Cardiac fibroblast (primary cell): ENCODE measurements at regions not wholly inside any gene's neighbourhood (a gene's known extent, or its start where the extent isn't known, plus 50 kb on each side); places are given as distances from the start of the nearest gene placed in this dataset.
A peak's percentile ranks its signal among the peaks of the same experiment; 100 is the strongest.

ENCODE experiments used
- DNase-seq, 2 donors: peaks; one replicate each; pipeline versions ENCODE4 v3.0.0 to v3.0.0-alpha.2; 2010; ENCODE audit warnings: low read depth in 2 of 2
- H3K4me3 ChIP-seq, 2 donors: replicated peaks in 1 of 2; 1 replicate in 1 of 2; 2 replicates in 1 of 2; pipeline ENCODE4 v1.5.1; 2011; ENCODE audit warnings: low read depth in 2 of 2, low read length in 2 of 2, mild to moderate bottlenecking in 2 of 2, moderate library complexity in 1 of 2
- CTCF ChIP-seq: IDR thresholded peaks from one replicate; pipeline ENCODE4 v1.5.1; 2011; ENCODE audit warnings: low read depth, mild to moderate bottlenecking, low read length, inconsistent platforms

- H3K4me3 ChIP-seq, result no peak overlapping the region
- no peak for TF ChIP-seq CTCF
- no peak for DNase-seq
These were observed 118.8 kb downstream of the BOD1 start for GRCh38 chr5:173497685-173498084.

- no peak for TF ChIP-seq CTCF
- no peak for DNase-seq
- H3K4me3 ChIP-seq, result no peak overlapping the region
These were observed 119.6 kb downstream of the BOD1 start for GRCh38 chr5:173496883-173497255.

- H3K4me3 ChIP-seq, result no peak overlapping the region
- DNase-seq, result no peak
- TF ChIP-seq CTCF, result peak; percentile 5
These were observed 120.1 kb downstream of the BOD1 start for GRCh38 chr5:173496129-173496882.

- DNase-seq, result peak; percentile 16 to 76
- H3K4me3 ChIP-seq, result no peak overlapping the region
- TF ChIP-seq CTCF, result no peak
These were observed 121.1 kb downstream of the BOD1 start for GRCh38 chr5:173495225-173495904.

- no peak for TF ChIP-seq CTCF
- peak in 1 of 2 donors; percentile 13 for DNase-seq
- H3K4me3 ChIP-seq, result no peak overlapping the region
These were observed 122.0 kb downstream of the BOD1 start for GRCh38 chr5:173494446-173494845.

- H3K4me3 ChIP-seq, result no peak overlapping the region
- DNase-seq, result no peak
- no peak for TF ChIP-seq CTCF
These were observed 122.6 kb downstream of the BOD1 start for GRCh38 chr5:173493846-173494245.
